H1 (cell line): ENCODE measurements at regions not wholly inside any gene's neighbourhood (a gene's known extent, or its start where the extent isn't known, plus 50 kb on each side); places are given as distances from the start of the nearest gene placed in this dataset.

Experiments used
- CTCF ChIA-PET: fragments of 300-600 bp; sonication (Branson Sonifier 250); formaldehyde crosslinking; loops from one replicate; lab custom pipeline; 2021; ENCODE audit not compliant: partially characterized antibody; lab: Charles Lee
- POLR2A ChIA-PET: fragments of 300-600 bp; sonication (Branson Sonifier 250); formaldehyde crosslinking; loops from one replicate; lab custom pipeline; 2021; ENCODE audit warnings: inconsistent platforms; ENCODE audit not compliant: partially characterized antibody; lab: Charles Lee
- DNase-seq, 2 experiments: peaks; one replicate each; pipeline versions ENCODE4 v3.0.0 to v3.0.0-alpha.2; 2010 to 2022; ENCODE audit warnings: low spot score in 2 of 2, low read depth in 1 of 2, mixed read lengths in 1 of 2
- FAIRE-seq: peaks from 2 replicates; lab custom pipeline; 2011; peaks lifted over from hg19 to GRCh38; lab: Jason Lieb, UNC
- H2AFZ ChIP-seq: 2 replicates; pipeline ENCODE4 v1.8.1; 2012; ENCODE audit warnings: low read length, inconsistent platforms
- H2AK5ac ChIP-seq: 2 replicates; pipeline ENCODE4 v1.6.1; 2013; ENCODE audit warnings: low read depth, low read length
- H2BK120ac ChIP-seq: replicated peaks from 2 replicates; pipeline ENCODE3; 2013; ENCODE audit warnings: low read depth, low read length, inconsistent platforms
- H2BK12ac ChIP-seq: 2 replicates; pipeline ENCODE4 v1.6.1; 2013; ENCODE audit warnings: low read depth, low read length
- H2BK15ac ChIP-seq: 2 replicates; pipeline ENCODE4 v1.6.1; 2013; ENCODE audit warnings: low read length
- H2BK20ac ChIP-seq: 2 replicates; pipeline ENCODE4 v1.6.1; 2013; ENCODE audit warnings: low read length
- H2BK5ac ChIP-seq: 2 replicates; pipeline ENCODE4 v1.6.1; 2013; ENCODE audit warnings: low read depth, low read length
- H3K14ac ChIP-seq: 2 replicates; pipeline ENCODE4 v1.6.1; 2013; ENCODE audit warnings: inconsistent platforms; ENCODE audit not compliant: insufficient read length
- H3K18ac ChIP-seq: 2 replicates; pipeline ENCODE4 v1.6.1; 2013; ENCODE audit warnings: low read length; ENCODE audit errors: extremely low read depth
- H3K23ac ChIP-seq: 2 replicates; pipeline ENCODE4 v1.6.1; 2013; ENCODE audit warnings: inconsistent platforms; ENCODE audit not compliant: insufficient read length
- H3K23me2 ChIP-seq: 2 replicates; pipeline ENCODE4 v1.6.1; 2013; ENCODE audit warnings: low read depth, low read length
- H3K27ac ChIP-seq: 2 replicates; pipeline ENCODE4 v1.6.1; 2011; ENCODE audit warnings: low read depth, low read length, inconsistent platforms
- H3K27me3 ChIP-seq, 4 experiments: replicated peaks in 1 of 4; 1 replicate in 1 of 4; 2 replicates in 3 of 4; pipeline versions ENCODE4 v1.6.1 to v1.8.1; 2011 to 2013; ENCODE audit warnings: low read length in 3 of 4, mild to moderate bottlenecking in 3 of 4, inconsistent platforms in 2 of 4, mixed read lengths in 2 of 4, moderate library complexity in 1 of 4; ENCODE audit not compliant: control insufficient read depth in 3 of 4, insufficient read depth in 3 of 4; ENCODE audit errors: extremely low read depth in 1 of 4
- H3K36me3 ChIP-seq, 4 experiments: 2 replicates each; pipeline versions ENCODE4 v1.6.1 to v1.8.1; 2011 to 2013; ENCODE audit warnings: mild to moderate bottlenecking in 4 of 4, low read length in 3 of 4, moderate library complexity in 2 of 4, control low read depth in 1 of 4, inconsistent platforms in 1 of 4; ENCODE audit not compliant: insufficient read depth in 4 of 4, control insufficient read depth in 2 of 4
- H3K4ac ChIP-seq: replicated peaks from 2 replicates; pipeline ENCODE3; 2013; ENCODE audit warnings: low read length, low read depth, mixed read lengths, inconsistent platforms; ENCODE audit not compliant: insufficient read length
- H3K4me1 ChIP-seq, 4 experiments: replicated peaks in 1 of 4; 1 replicate in 1 of 4; 2 replicates in 3 of 4; pipeline versions ENCODE4 v1.6.1 to v1.8.1; 2011 to 2013; ENCODE audit warnings: low read length in 3 of 4, inconsistent platforms in 2 of 4, mixed read lengths in 1 of 4; ENCODE audit not compliant: insufficient read depth in 4 of 4, control insufficient read depth in 3 of 4
- H3K4me2 ChIP-seq, 2 experiments: 2 replicates each; pipeline versions ENCODE4 v1.6.1 to v1.8.1; 2011 to 2013; ENCODE audit warnings: low read depth in 2 of 2, low read length in 2 of 2, control low read depth in 1 of 2, inconsistent platforms in 1 of 2, mild to moderate bottlenecking in 1 of 2; ENCODE audit not compliant: insufficient read depth in 1 of 2
- H3K4me3 ChIP-seq, 4 experiments: fragments of 200-600, 300-600 bp in 1 of 4; sonication (generic), shearing (Covaris generic), sonication (Bioruptor Twin) in 1 of 4; 2 replicates each; pipeline versions ENCODE4 v1.5.1 to v1.8.1; 2011 to 2016; ENCODE audit warnings: low read length in 4 of 4, low read depth in 3 of 4, control low read depth in 2 of 4, inconsistent platforms in 2 of 4, mild to moderate bottlenecking in 2 of 4, mixed read lengths in 1 of 4, moderate library complexity in 1 of 4; ENCODE audit not compliant: insufficient read depth in 2 of 4; ENCODE audit errors: extremely low read depth in 1 of 4
- H3K56ac ChIP-seq: replicated peaks from 2 replicates; pipeline ENCODE3; 2013; ENCODE audit warnings: low read depth, mild to moderate bottlenecking, mixed read lengths, low read length, inconsistent platforms; ENCODE audit not compliant: insufficient read length
- H3K79me1 ChIP-seq: 2 replicates; pipeline ENCODE4 v1.6.1; 2013; ENCODE audit warnings: low read depth, low read length, control low read depth
- H3K79me2 ChIP-seq, 2 experiments: 2 replicates each; pipeline versions ENCODE4 v1.6.1 to v1.8.1; 2012 to 2013; ENCODE audit warnings: low read length in 2 of 2, mild to moderate bottlenecking in 2 of 2, inconsistent platforms in 1 of 2; ENCODE audit not compliant: insufficient read depth in 2 of 2, control insufficient read depth in 1 of 2
- H3K9ac ChIP-seq, 4 experiments: replicated peaks in 1 of 4; 1 replicate in 1 of 4; 2 replicates in 3 of 4; pipeline versions ENCODE4 v1.6.1 to v1.8.1; 2011 to 2013; ENCODE audit warnings: low read depth in 3 of 4, low read length in 3 of 4, control low read depth in 2 of 4, mild to moderate bottlenecking in 2 of 4, moderate library complexity in 2 of 4, inconsistent platforms in 1 of 4; ENCODE audit errors: extremely low read depth in 1 of 4
- H3K9me3 ChIP-seq, 2 experiments: 2 replicates each; pipeline versions ENCODE4 v1.6.1 to v1.8.1; 2012 to 2013; ENCODE audit warnings: mild to moderate bottlenecking in 2 of 2, moderate library complexity in 2 of 2, control low read depth in 1 of 2, inconsistent platforms in 1 of 2, low read depth in 1 of 2, low read length in 1 of 2, mixed read lengths in 1 of 2; ENCODE audit not compliant: insufficient read depth in 2 of 2
- H4K20me1 ChIP-seq, 2 experiments: replicated peaks in 1 of 2; 2 replicates each; pipeline versions ENCODE3 to v1.8.1; 2011 to 2013; ENCODE audit warnings: inconsistent platforms in 2 of 2, low read length in 2 of 2, mild to moderate bottlenecking in 1 of 2; ENCODE audit not compliant: insufficient read depth in 2 of 2, control insufficient read depth in 1 of 2
- H4K5ac ChIP-seq: 2 replicates; pipeline ENCODE4 v1.6.1; 2013; ENCODE audit warnings: low read length, low read depth, mixed read lengths, inconsistent platforms; ENCODE audit not compliant: insufficient read length
- H4K8ac ChIP-seq: 2 replicates; pipeline ENCODE4 v1.8.0; 2013; ENCODE audit warnings: mild to moderate bottlenecking, moderate library complexity, low read length, inconsistent platforms; ENCODE audit not compliant: insufficient read depth; ENCODE audit errors: extremely low read depth
- H4K91ac ChIP-seq: replicated peaks from 2 replicates; pipeline ENCODE3; 2013; ENCODE audit warnings: low read length, mixed read lengths, inconsistent platforms; ENCODE audit not compliant: insufficient read length
- BACH1 ChIP-seq: IDR thresholded peaks from 2 replicates; pipeline ENCODE4 v1.6.1; 2012; ENCODE audit warnings: low read length, improper control_type of control experiment
- CEBPB ChIP-seq: IDR thresholded peaks from 2 replicates; pipeline ENCODE4 v1.6.1; 2012; ENCODE audit warnings: low read depth, low read length
- CTBP2 ChIP-seq: IDR thresholded peaks from 2 replicates; pipeline ENCODE4 v1.7.0; 2011; ENCODE audit warnings: borderline replicate concordance, mild to moderate bottlenecking, moderate library complexity, mixed read lengths, low read length; ENCODE audit not compliant: insufficient read depth, insufficient read length
- EGR1 ChIP-seq: IDR thresholded peaks from 2 replicates; pipeline ENCODE4 v1.6.1; 2011; ENCODE audit warnings: low read depth, low read length, borderline replicate concordance
- KDM1A ChIP-seq: fragments of 200-600, 300-600 bp; sonication (generic); IDR thresholded peaks from 2 replicates; pipeline ENCODE4 v1.7.1; 2016; ENCODE audit warnings: mild to moderate bottlenecking, low read length, borderline replicate concordance
- KDM5A ChIP-seq: fragments of 200-600 bp; IDR thresholded peaks from 2 replicates; pipeline ENCODE4 v1.7.1; 2012; ENCODE audit warnings: mild to moderate bottlenecking, low read length, inconsistent platforms, mixed read lengths
- MAFK ChIP-seq: IDR thresholded peaks from 2 replicates; pipeline ENCODE4 v1.6.1; 2012; ENCODE audit warnings: low read depth, mild to moderate bottlenecking, improper control_type of control experiment, low read length
- POLR2A ChIP-seq, 2 experiments: IDR thresholded peaks; 1 replicate in 1 of 2; 2 replicates in 1 of 2; pipeline ENCODE4 v1.6.1; 2011; ENCODE audit warnings: low read depth in 2 of 2, low read length in 2 of 2, mild to moderate bottlenecking in 2 of 2; ENCODE audit errors: control extremely low read depth in 1 of 2
- POU5F1 ChIP-seq: IDR thresholded peaks from 2 replicates; pipeline ENCODE4 v1.6.1; 2011; ENCODE audit warnings: low read depth, mild to moderate bottlenecking, low read length, moderate library complexity
- RFX5 ChIP-seq: IDR thresholded peaks from 2 replicates; pipeline ENCODE4 v1.6.1; 2011; ENCODE audit warnings: low read depth, low read length, improper control_type of control experiment, borderline replicate concordance
- SAP30 ChIP-seq: fragments of 300-600 bp; sonication (generic); IDR thresholded peaks from 2 replicates; pipeline ENCODE4 v1.7.1; 2012; ENCODE audit warnings: low read length, moderate library complexity, mild to moderate bottlenecking, inconsistent platforms; ENCODE audit not compliant: insufficient read depth, insufficient replicate concordance
- SIRT6 ChIP-seq: IDR thresholded peaks from one replicate; pipeline ENCODE4 v1.7.1; 2012; ENCODE audit warnings: low read length, inconsistent platforms
- SP2 ChIP-seq: IDR thresholded peaks from 2 replicates; pipeline ENCODE4 v1.6.1; 2012; ENCODE audit warnings: mild to moderate bottlenecking, low read length, inconsistent platforms
- SUZ12 ChIP-seq: fragments of 200-600 bp; sonication (generic); IDR thresholded peaks from 2 replicates; pipeline ENCODE4 v1.6.1; 2012; ENCODE audit warnings: mild to moderate bottlenecking, inconsistent platforms, low read length, moderate library complexity, mixed read lengths
- TAF1 ChIP-seq: IDR thresholded peaks from 2 replicates; pipeline ENCODE4 v1.6.1; 2011; ENCODE audit warnings: mild to moderate bottlenecking, low read depth, low read length
- TBP ChIP-seq: IDR thresholded peaks from 2 replicates; pipeline ENCODE4 v1.6.1; 2011; ENCODE audit warnings: low read depth, low read length, improper control_type of control experiment
- TCF12 ChIP-seq: IDR thresholded peaks from 2 replicates; pipeline ENCODE4 v1.6.1; 2011; ENCODE audit warnings: low read depth, mild to moderate bottlenecking, low read length
- WGBS, 2 experiments: shearing (Covaris generic) in 1 of 2; methylation state at CpG; one replicate each; pipeline versions ENCODE4 v1.1.6 to v1.1.7; 2013 to 2015; ENCODE audit warnings: low lambda C conversion rate in 2 of 2, mixed read lengths in 2 of 2, inconsistent platforms in 1 of 2, low coverage in 1 of 2, missing lambda C conversion rate in 1 of 2; ENCODE audit not compliant: insufficient replicate concordance in 2 of 2, insufficient coverage in 1 of 2, insufficient read length in 1 of 2; ENCODE audit errors: extremely low coverage in 1 of 2, missing lambda C conversion rate in 1 of 2; 5-methylcytosine and 5-hydroxymethylcytosine counted together

GRCh38 chr17:65305778-65306177, 168.6 kb downstream of the RGS9 start:
- ChIA-PET POLR2A (no interaction called here), CTCF (interaction anchor here (0.6 to 2.0 kb wide), 3 partner anchors 11 to 28 kb away, joined by 3 to 8 read pairs (median 5); no protein-coding TSS in a partner anchor)
- Histone ChIP-seq H3K14ac (no peak overlapping the region), H2AFZ (no peak overlapping the region), H3K79me2 (no peaks in the 10 kb centered on the region), H3K23me2 (no peaks in the 10 kb centered on the region), H3K36me3 (no peaks in the 10 kb centered on the region), H3K4me2 (no peak overlapping the region), H4K20me1 (no peaks in the 10 kb centered on the region), H2BK12ac (no peak overlapping the region), H3K9ac (no peak overlapping the region), H3K18ac (no peak overlapping the region), H2BK20ac (no peak overlapping the region), H3K4ac (no peak overlapping the region), H2BK5ac (no peak overlapping the region), H3K23ac (no peak overlapping the region), H2BK15ac (no peak overlapping the region), H4K91ac (no peak overlapping the region), H3K27me3 (no peaks in the 10 kb centered on the region), H4K5ac (no peak overlapping the region), H2AK5ac (no peak overlapping the region), H4K8ac (no peak overlapping the region), H3K27ac (no peak overlapping the region), H3K4me3 (no peak overlapping the region), H3K9me3 (peaks cover 5 to 7% of the 10 kb centered on the region in 2 experiments; a peak in 3 of 4 replicates), H3K56ac (no peak overlapping the region), H3K4me1 (no peaks in the 10 kb centered on the region), H2BK120ac (no peak overlapping the region), H3K79me1 (no peaks in the 10 kb centered on the region)
- WGBS, 2 experiments: 80% methylated on average over 1 of the region's 1 CpG; no CpG with 5 or more reads in 1 of the 2 experiments
- no peak for TF ChIP-seq BACH1
- TF ChIP-seq KDM5A: no peak
- no peak for TF ChIP-seq TCF12
- no peak for TF ChIP-seq CEBPB
- no peak for TF ChIP-seq EGR1
- no peak for TF ChIP-seq SUZ12
- no peak for TF ChIP-seq RFX5
- TF ChIP-seq KDM1A: no peak
- no peak for TF ChIP-seq MAFK
- TF ChIP-seq TBP: no peak
- no peak for TF ChIP-seq SP2
- no peak for TF ChIP-seq CTBP2
- TF ChIP-seq POLR2A (IDR thresholded peaks at IDR 0.05; ENCODE audit: control extremely low read depth in 1 of 2, low read depth in 2 of 2, low read length in 2 of 2): no peak
- TF ChIP-seq TAF1: no peak
- TF ChIP-seq SAP30: no peak
- TF ChIP-seq POU5F1: no peak
- no peak for TF ChIP-seq SIRT6
- DNase-seq (no peak), FAIRE-seq (no peak)
